ENCODE measurements at regions not wholly inside any gene's neighbourhood (a gene's known extent, or its start where the extent isn't known, plus 50 kb on each side); places are given as distances from the start of the nearest gene placed in this dataset.
"Not testable (repeated sequence)": the region's sequence is repeated elsewhere in the genome, so short reads cannot be mapped to it uniquely, and the experiment has no call there.

GRCh38 chr3:147153830-147154539, 252.4 kb downstream of the ZIC4 start:
- DNase-seq: no peak

GRCh38 chr3:147152476-147152875, 253.9 kb downstream of the ZIC4 start:
- no peak for DNase-seq

GRCh38 chr3:147141516-147142288, 264.6 kb downstream of the ZIC4 start:
- DNase-seq: no peak

- DNase-seq: no peak
Observed at GRCh38 chr3:147139341-147139740, 267.0 kb downstream of the ZIC4 start.

- no peak for DNase-seq
Observed at GRCh38 chr3:147132168-147132567, 274.2 kb downstream of the ZIC4 start.

- no peak for DNase-seq
Observed at GRCh38 chr3:147130461-147130860, 275.9 kb downstream of the ZIC4 start.

- no peak for DNase-seq
Observed at GRCh38 chr3:147129665-147130064, 276.7 kb downstream of the ZIC4 start.

GRCh38 chr3:147122350-147122749, 284.0 kb downstream of the ZIC4 start:
- no peak for DNase-seq

GRCh38 chr3:147119989-147120388, 286.4 kb downstream of the ZIC4 start:
- DNase-seq: no peak

GRCh38 chr3:147119346-147119745, 287.0 kb downstream of the ZIC4 start:
- no peak for DNase-seq

- no peak for DNase-seq
Observed at GRCh38 chr3:147118611-147119010, 287.7 kb downstream of the ZIC4 start.

GRCh38 chr3:147117631-147118030, 288.7 kb downstream of the ZIC4 start:
- DNase-seq: no peak

- DNase-seq: no peak
Observed at GRCh38 chr3:147113293-147114044, 292.9 kb downstream of the ZIC4 start.

GRCh38 chr3:147099076-147099475, 307.3 kb downstream of the ZIC4 start:
- DNase-seq: no peak

GRCh38 chr3:147090461-147090860, 315.9 kb downstream of the ZIC4 start:
- no peak for DNase-seq

- no peak for DNase-seq
Observed at GRCh38 chr3:147089286-147089685, 317.1 kb downstream of the ZIC4 start.

- DNase-seq: not testable (repeated sequence)
Observed at GRCh38 chr3:147059500-147059899, 346.8 kb downstream of the ZIC4 start.

GRCh38 chr3:147049821-147050220, 356.5 kb downstream of the ZIC4 start:
- DNase-seq: no peak

GRCh38 chr3:147049305-147049704, 357.0 kb downstream of the ZIC4 start:
- no peak for DNase-seq

- no peak for DNase-seq
Observed at GRCh38 chr3:147046916-147047315, 359.4 kb downstream of the ZIC4 start.

- no peak for DNase-seq
Observed at GRCh38 chr3:147038481-147038880, 367.9 kb downstream of the ZIC4 start.

GRCh38 chr3:147034359-147034758, 372.0 kb downstream of the ZIC4 start:
- no peak for DNase-seq

GRCh38 chr3:147030274-147030673, 376.1 kb downstream of the ZIC4 start:
- DNase-seq: no peak

GRCh38 chr3:147015334-147015733, 391.0 kb downstream of the ZIC4 start:
- DNase-seq: no peak

Measured in AML-193 (cell line).